Loucy (cell line): ENCODE measurements at regions not wholly inside any gene's neighbourhood (a gene's known extent, or its start where the extent isn't known, plus 50 kb on each side); places are given as distances from the start of the nearest gene placed in this dataset.

Source experiments
- H2AFZ ChIP-seq: fragments of 200-600 bp; sonication (generic); 2 replicates; pipeline ENCODE4 v1.6.0; 2016; ENCODE audit warnings: antibody characterized with exemption, mild to moderate bottlenecking, low read length, moderate library complexity
- H3F3A ChIP-seq: fragments of 200-600 bp; 2 replicates; pipeline ENCODE4 v1.6.0; 2016; ENCODE audit warnings: antibody characterized with exemption, low read depth, mild to moderate bottlenecking
- H3K27me3 ChIP-seq: fragments of 200-600 bp; sonication (generic); 2 replicates; pipeline ENCODE4 v1.6.1; 2014; ENCODE audit warnings: low read length, mild to moderate bottlenecking; ENCODE audit not compliant: insufficient read depth, poor library complexity, severe bottlenecking
- H3K36me3 ChIP-seq: fragments of 200-600 bp; sonication (generic); 2 replicates; pipeline ENCODE4 v1.6.1; 2016; ENCODE audit warnings: low read length; ENCODE audit not compliant: insufficient read depth
- H3K4me1 ChIP-seq: fragments of 200-600 bp; sonication (generic); 2 replicates; pipeline ENCODE4 v1.5.1; 2014; ENCODE audit warnings: low read length, mild to moderate bottlenecking; ENCODE audit not compliant: insufficient read depth, poor library complexity, severe bottlenecking
- H3K4me2 ChIP-seq: fragments of 200-600 bp; sonication (generic); 2 replicates; pipeline ENCODE4 v1.6.0; 2014; ENCODE audit warnings: antibody characterized with exemption, low read length, low read depth, mild to moderate bottlenecking; ENCODE audit not compliant: poor library complexity, severe bottlenecking
- H3K4me3 ChIP-seq: fragments of 200-600 bp; sonication (generic); 2 replicates; pipeline ENCODE4 v1.5.1; 2014; ENCODE audit warnings: low read length, mild to moderate bottlenecking, mixed read lengths; ENCODE audit not compliant: poor library complexity, severe bottlenecking
- H3K79me2 ChIP-seq: fragments of 200-600 bp; sonication (generic); 2 replicates; pipeline ENCODE4 v1.6.1; 2014; ENCODE audit warnings: low read length; ENCODE audit not compliant: insufficient read depth
- H3K9ac ChIP-seq: fragments of 200-600 bp; sonication (generic); 2 replicates; pipeline ENCODE4 v1.6.0; 2014; ENCODE audit warnings: mild to moderate bottlenecking, low read depth, low read length, moderate library complexity; ENCODE audit not compliant: poor library complexity, severe bottlenecking
- H3K9me2 ChIP-seq: fragments of 200-600 bp; sonication (generic); replicated peaks from 2 replicates; pipeline ENCODE4 v1.6.1; 2016; ENCODE audit warnings: low read depth, low read length, mixed read lengths
- H3K9me3 ChIP-seq: fragments of 200-600 bp; sonication (generic); 2 replicates; pipeline ENCODE4 v1.6.1; 2014; ENCODE audit warnings: mild to moderate bottlenecking, antibody characterized with exemption, low read length, low read depth; ENCODE audit not compliant: insufficient read depth
- H4K20me1 ChIP-seq: fragments of 200-600 bp; sonication (generic); 2 replicates; pipeline ENCODE4 v1.6.0; 2014; ENCODE audit warnings: antibody characterized with exemption, low read length, mild to moderate bottlenecking; ENCODE audit not compliant: insufficient read depth, poor library complexity, severe bottlenecking
- CTCF ChIP-seq: fragments of 200-600 bp; sonication (generic); conservative IDR thresholded peaks from 2 replicates; pipeline ENCODE4 v1.5.1; 2014; ENCODE audit warnings: mild to moderate bottlenecking, antibody characterized with exemption, low read length
- EZH2phosphoT487 ChIP-seq: fragments of 200-600 bp; IDR thresholded peaks from 2 replicates; pipeline ENCODE4 v1.6.1; 2018; ENCODE audit warnings: antibody characterized with exemption, mild to moderate bottlenecking, moderate library complexity, borderline replicate concordance

GRCh38 chr7:127484954-127485353 lies 92.4 kb upstream of the ZNF800 start:
- H3K4me1 ChIP-seq: no peaks in the 10 kb centered on the region
- H3K4me2 ChIP-seq: no peak overlapping the region
- H3K9ac ChIP-seq: no peak overlapping the region
- H3K36me3 ChIP-seq: no peaks in the 10 kb centered on the region
- H3K9me3 ChIP-seq: no peaks in the 10 kb centered on the region
- H3K4me3 ChIP-seq: no peak overlapping the region
- no peak overlapping the region for H2AFZ ChIP-seq
- H3K9me2 ChIP-seq: no peaks in the 10 kb centered on the region
- TF ChIP-seq EZH2phosphoT487 (no peak), CTCF (no peak)
- H3K79me2 ChIP-seq: no peaks in the 10 kb centered on the region
- H3F3A ChIP-seq: no peaks in the 10 kb centered on the region
- H4K20me1 ChIP-seq: no peaks in the 10 kb centered on the region
- no peaks in the 10 kb centered on the region for H3K27me3 ChIP-seq

- no peak overlapping the region for H2AFZ ChIP-seq
- no peak for TF ChIP-seq EZH2phosphoT487
- TF ChIP-seq CTCF: no peak
- H3K36me3 ChIP-seq: no peaks in the 10 kb centered on the region
Observed at GRCh38 chr7:127478461-127478860, 86.0 kb upstream of the ZNF800 start.

GRCh38 chr7:127478024-127478355 lies 85.5 kb upstream of the ZNF800 start:
- Histone ChIP-seq H3F3A (no peaks in the 10 kb centered on the region), H3K36me3 (no peaks in the 10 kb centered on the region), H3K9ac (no peak overlapping the region), H3K9me3 (no peaks in the 10 kb centered on the region), H2AFZ (no peak overlapping the region), H3K79me2 (no peaks in the 10 kb centered on the region), H3K27me3 (no peaks in the 10 kb centered on the region), H3K9me2 (no peaks in the 10 kb centered on the region), H3K4me3 (no peak overlapping the region), H3K4me1 (no peaks in the 10 kb centered on the region), H4K20me1 (no peaks in the 10 kb centered on the region), H3K4me2 (no peak overlapping the region)
- TF ChIP-seq CTCF (no peak), EZH2phosphoT487 (no peak)

More at GRCh38 chr7:127478461-127478860, 86.0 kb upstream of the ZNF800 start:
- Histone ChIP-seq H3K4me1 (no peaks in the 10 kb centered on the region), H3F3A (no peaks in the 10 kb centered on the region), H3K79me2 (no peaks in the 10 kb centered on the region), H3K27me3 (no peaks in the 10 kb centered on the region), H3K9me2 (no peaks in the 10 kb centered on the region), H4K20me1 (no peaks in the 10 kb centered on the region), H3K4me2 (no peak overlapping the region), H3K9ac (no peak overlapping the region), H3K4me3 (no peak overlapping the region), H3K9me3 (no peaks in the 10 kb centered on the region)
